ENCODE measurements at regions not wholly inside any gene's neighbourhood (a gene's known extent, or its start where the extent isn't known, plus 50 kb on each side); places are given as distances from the start of the nearest gene placed in this dataset.

- H3K4me3 ChIP-seq (ENCODE audit: severe bottlenecking), result no peak overlapping the region
- no peaks in the 10 kb centered on the region for H3K4me1 ChIP-seq (ENCODE audit: insufficient read depth, poor library complexity, severe bottlenecking)
- ATAC-seq (ENCODE audit: low read depth) (no peak), DNase-seq (ENCODE audit: low spot score) (no peak)
- H3K27ac ChIP-seq (ENCODE audit: poor library complexity, severe bottlenecking), result no peak overlapping the region
- H3K36me3 ChIP-seq (ENCODE audit: low read depth), result no peaks in the 10 kb centered on the region; the same call in 1 of the 2 replicates
- no peaks in the 10 kb centered on the region for H3K27me3 ChIP-seq (ENCODE audit: insufficient read depth, poor library complexity, severe bottlenecking)
- H3K9me3 ChIP-seq (ENCODE audit: severe bottlenecking), result no peaks in the 10 kb centered on the region
- no peak for TF ChIP-seq CTCF (IDR thresholded peaks at IDR 0.05; ENCODE audit: poor library complexity, severe bottlenecking)
Measured at GRCh38 chrY:20686674-20687073, 69.2 kb upstream of the RPS4Y2 start.
